ENCODE measurements at regions not wholly inside any gene's neighbourhood (a gene's known extent, or its start where the extent isn't known, plus 50 kb on each side); places are given as distances from the start of the nearest gene placed in this dataset.

DNA sequence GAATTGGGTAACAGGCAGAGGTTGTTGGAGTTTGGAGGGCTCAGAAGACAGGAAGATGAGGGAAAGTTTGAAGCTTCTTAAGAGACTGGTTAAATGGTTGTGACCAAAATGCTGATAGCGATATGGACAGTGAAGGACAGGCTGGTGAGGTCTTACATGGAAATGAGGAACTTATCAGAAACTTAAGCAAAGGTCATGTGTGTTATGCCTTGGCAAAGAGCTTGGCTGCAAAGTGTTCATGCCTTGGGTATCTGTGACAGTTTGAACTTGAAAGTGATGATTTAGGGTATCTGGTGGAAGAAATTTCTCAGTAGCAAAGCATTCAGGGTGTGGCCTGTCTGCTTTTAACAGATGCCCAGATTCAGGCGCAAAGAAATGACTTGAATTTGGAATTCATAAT is 64.5 kb upstream of the EEPD1 start:
- Histone ChIP-seq H3K9me3 (no peaks in the 10 kb centered on the region), H3K4me1 (peaks cover 0 to 12% (median 6%) of the 10 kb centered on the region in 4 donors), H3K27ac (peak overlapping the region in 1 of 5 donors; percentile 26), H3K4me3 (no peak overlapping the region), H3K36me3 (no peaks in the 10 kb centered on the region), H3K27me3 (no peaks in the 10 kb centered on the region)
- WGBS, 5 donors = 88 to 95% (median 90%) methylated on average over 2 of the region's 2 CpGs
- intact Hi-C loops (cut with DNase I; ENCODE audit: low total_unique reads) = no loop called here
- no peak for DNase-seq
- TF ChIP-seq EP300 (IDR thresholded peaks at IDR 0.05) (no peak), POLR2A (IDR thresholded peaks at IDR 0.05) (no peak), POLR2AphosphoS5 (IDR thresholded peaks at IDR 0.05) (no peak)
- TF ChIP-seq, protein P1, sequence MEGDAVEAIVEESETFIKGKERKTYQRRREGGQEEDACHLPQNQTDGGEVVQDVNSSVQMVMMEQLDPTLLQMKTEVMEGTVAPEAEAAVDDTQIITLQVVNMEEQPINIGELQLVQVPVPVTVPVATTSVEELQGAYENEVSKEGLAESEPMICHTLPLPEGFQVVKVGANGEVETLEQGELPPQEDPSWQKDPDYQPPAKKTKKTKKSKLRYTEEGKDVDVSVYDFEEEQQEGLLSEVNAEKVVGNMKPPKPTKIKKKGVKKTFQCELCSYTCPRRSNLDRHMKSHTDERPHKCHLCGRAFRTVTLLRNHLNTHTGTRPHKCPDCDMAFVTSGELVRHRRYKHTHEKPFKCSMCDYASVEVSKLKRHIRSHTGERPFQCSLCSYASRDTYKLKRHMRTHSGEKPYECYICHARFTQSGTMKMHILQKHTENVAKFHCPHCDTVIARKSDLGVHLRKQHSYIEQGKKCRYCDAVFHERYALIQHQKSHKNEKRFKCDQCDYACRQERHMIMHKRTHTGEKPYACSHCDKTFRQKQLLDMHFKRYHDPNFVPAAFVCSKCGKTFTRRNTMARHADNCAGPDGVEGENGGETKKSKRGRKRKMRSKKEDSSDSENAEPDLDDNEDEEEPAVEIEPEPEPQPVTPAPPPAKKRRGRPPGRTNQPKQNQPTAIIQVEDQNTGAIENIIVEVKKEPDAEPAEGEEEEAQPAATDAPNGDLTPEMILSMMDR (IDR thresholded peaks at IDR 0.05) = no peak

DNA sequence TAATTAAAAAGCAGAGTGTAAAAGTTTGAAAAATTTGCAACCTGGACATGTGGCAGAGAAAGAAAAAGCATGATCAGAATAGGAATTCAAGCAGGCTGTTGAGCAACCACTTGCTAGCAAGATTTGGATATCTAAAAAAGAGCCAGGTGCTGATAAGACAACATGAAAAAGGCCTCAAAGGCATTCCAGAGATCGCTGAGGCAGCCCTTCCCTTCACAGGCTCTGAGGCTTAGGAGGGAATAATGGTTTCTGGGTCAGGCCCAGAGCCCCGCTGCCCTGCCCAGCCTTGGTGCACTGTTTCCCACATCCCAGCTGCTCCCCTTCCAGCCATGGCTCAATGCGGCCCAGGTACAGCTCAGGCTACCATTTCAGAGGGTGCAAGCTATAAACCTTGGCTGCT is 64.1 kb upstream of the EEPD1 start:
- peak overlapping the region in 3 of 5 donors; percentile 26 to 44 (median 28) for H3K27ac ChIP-seq
- 30 to 43% (median 38%) methylated on average over 3 of the region's 3 CpGs for WGBS, 5 donors
- no peaks in the 10 kb centered on the region for H3K9me3 ChIP-seq
- DNase-seq = no peak
- H3K36me3 ChIP-seq = no peaks in the 10 kb centered on the region
- no peak overlapping the region for H3K4me3 ChIP-seq
- no peaks in the 10 kb centered on the region for H3K27me3 ChIP-seq
- intact Hi-C loops (cut with DNase I; ENCODE audit: low total_unique reads) = no loop called here
- H3K4me1 ChIP-seq = peaks cover 0 to 12% (median 6%) of the 10 kb centered on the region in 4 donors
- no peak for TF ChIP-seq POLR2AphosphoS5 (IDR thresholded peaks at IDR 0.05)
- TF ChIP-seq, protein P1 (IDR thresholded peaks at IDR 0.05) = no peak
- no peak for TF ChIP-seq EP300 (IDR thresholded peaks at IDR 0.05)
- no peak for TF ChIP-seq POLR2A (IDR thresholded peaks at IDR 0.05)

DNA sequence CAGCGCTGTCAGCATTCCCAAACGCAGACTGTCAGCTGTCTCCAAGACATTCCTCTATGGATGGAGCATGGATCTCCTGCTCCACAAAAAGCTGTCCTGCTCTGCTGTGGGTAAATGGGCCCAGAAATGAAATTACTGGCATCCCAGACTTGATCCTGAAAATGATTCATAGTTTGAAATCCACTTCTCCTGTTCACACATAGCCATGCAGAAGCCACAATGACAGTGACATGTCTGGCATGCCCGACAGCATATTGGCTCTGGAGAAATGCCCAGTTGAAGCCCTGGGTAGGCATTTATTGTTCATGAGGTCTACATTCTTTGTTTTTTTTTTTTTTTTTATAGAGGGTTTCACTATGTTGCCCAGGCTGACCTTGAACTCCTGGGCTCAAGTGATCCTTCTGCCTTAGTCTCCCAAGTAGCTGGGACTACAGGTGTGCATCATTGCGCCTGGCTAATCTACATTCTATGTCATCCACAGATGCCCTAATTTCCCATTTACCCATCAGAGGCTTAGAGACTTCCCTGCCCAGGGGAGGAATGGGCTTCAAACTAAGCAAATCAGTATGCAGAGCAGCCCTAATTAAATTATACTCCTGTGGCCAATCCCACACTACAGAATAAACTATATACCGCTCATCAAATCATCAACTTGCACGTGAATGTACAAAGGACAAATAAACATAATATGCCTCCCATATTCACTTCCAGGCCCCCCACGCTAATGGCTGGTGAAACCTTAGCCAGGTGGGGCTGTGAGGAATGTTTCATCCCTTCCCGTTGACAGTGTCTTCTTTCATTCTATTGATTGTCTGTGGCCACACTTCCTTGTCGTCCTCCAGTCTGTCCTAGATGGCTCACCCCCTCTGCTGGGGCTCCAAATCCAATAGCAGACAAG is 61.8 kb upstream of the EEPD1 start:
- Histone ChIP-seq H3K9me3 (no peaks in the 10 kb centered on the region), H3K27ac (peak overlapping the region; percentile 63 to 82 (median 73)), H3K36me3 (no peaks in the 10 kb centered on the region), H3K4me1 (peaks cover 0 to 12% (median 3%) of the 10 kb centered on the region in 4 donors), H3K4me3 (no peak overlapping the region), H3K27me3 (no peaks in the 10 kb centered on the region)
- no peak for DNase-seq
- no peak for TF ChIP-seq POLR2AphosphoS5 (IDR thresholded peaks at IDR 0.05)
- no peak for TF ChIP-seq EP300 (IDR thresholded peaks at IDR 0.05)
- TF ChIP-seq, protein P1 (IDR thresholded peaks at IDR 0.05) = no peak
- no peak for TF ChIP-seq POLR2A (IDR thresholded peaks at IDR 0.05)
- intact Hi-C loops (cut with DNase I; ENCODE audit: low total_unique reads) = no loop called here
- WGBS, 5 donors = 75 to 88% (median 84%) methylated on average over 9 of the region's 9 CpGs

DNA sequence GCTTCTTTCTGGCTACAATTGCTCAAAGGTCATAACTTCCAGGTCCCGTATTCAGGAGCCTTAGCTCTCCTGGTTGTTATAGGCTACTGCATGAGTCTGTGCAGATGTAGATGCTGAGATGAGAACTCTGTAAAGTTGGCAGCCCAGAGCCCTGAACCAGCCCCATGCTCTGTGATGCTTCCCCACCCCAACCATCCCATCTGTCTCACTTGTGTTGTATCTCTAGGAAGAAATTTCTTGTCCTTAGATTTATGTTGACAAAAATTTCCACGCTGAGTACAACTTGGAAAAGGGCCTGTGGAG is 61.2 kb upstream of the EEPD1 start:
- no peak for DNase-seq
- Histone ChIP-seq H3K4me3 (no peak overlapping the region), H3K27me3 (no peaks in the 10 kb centered on the region), H3K9me3 (no peaks in the 10 kb centered on the region), H3K36me3 (no peaks in the 10 kb centered on the region), H3K4me1 (peaks cover 0 to 12% (median 3%) of the 10 kb centered on the region in 4 donors), H3K27ac (peak overlapping the region; percentile 63 to 82 (median 73))
- intact Hi-C loops (cut with DNase I; ENCODE audit: low total_unique reads) = no loop called here
- WGBS, 5 donors = 26 to 62% (median 42%) methylated on average over 2 of the region's 2 CpGs
- TF ChIP-seq, protein P1 (IDR thresholded peaks at IDR 0.05) = no peak
- no peak for TF ChIP-seq POLR2AphosphoS5 (IDR thresholded peaks at IDR 0.05)

All from stomach (tissue), 8 donors.